ENCODE measurements at regions not wholly inside any gene's neighbourhood (a gene's known extent, or its start where the extent isn't known, plus 50 kb on each side); places are given as distances from the start of the nearest gene placed in this dataset.
A peak's percentile ranks its signal among the peaks of the same experiment; 100 is the strongest.

DNA sequence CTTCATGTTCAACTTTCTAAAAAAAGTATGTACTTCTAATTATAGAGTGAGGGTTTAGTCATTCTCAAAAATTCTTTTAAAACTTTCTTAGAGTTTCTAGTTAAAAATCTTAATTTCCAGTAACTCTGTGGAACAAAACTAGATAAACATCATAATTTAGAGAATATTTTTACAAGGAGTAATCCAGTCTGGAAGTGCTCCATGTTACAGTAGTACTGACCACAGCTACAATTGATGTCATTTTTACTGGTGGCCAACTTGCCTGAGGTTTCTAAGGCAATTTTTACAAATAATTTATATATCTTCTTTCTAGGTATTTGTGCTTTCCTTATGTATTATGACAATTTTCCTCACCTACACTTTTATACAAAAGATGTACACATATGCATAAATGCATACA lies 490.4 kb downstream of the CENPC start:
- Mint-ChIP-seq H3K27ac (ENCODE audit: low read depth, unreplicated experiment) (no peak overlapping the region), H3K9me3 (ENCODE audit: unreplicated experiment) (no peaks in the 10 kb centered on the region), H3K27me3 (ENCODE audit: insufficient read depth, unreplicated experiment) (no peaks in the 10 kb centered on the region), H3K4me1 (ENCODE audit: insufficient read depth, unreplicated experiment) (peaks cover 8% of the 10 kb centered on the region), H3K4me3 (ENCODE audit: unreplicated experiment) (no peak overlapping the region), H3K36me3 (ENCODE audit: insufficient read depth, unreplicated experiment) (no peaks in the 10 kb centered on the region)
- intact Hi-C loops (cut with micrococcal nuclease), result no loop called here
- no peak for TF ChIP-seq CTCF (IDR thresholded peaks at IDR 0.05; ENCODE audit: unreplicated experiment)
- BruUV-seq (replicated peaks), result no TSS peak
- no peak for DNase-seq (ENCODE audit: unreplicated experiment)
- POLR2A ChIA-PET, result no interaction called here
- CTCF ChIA-PET, result no interaction called here

DNA sequence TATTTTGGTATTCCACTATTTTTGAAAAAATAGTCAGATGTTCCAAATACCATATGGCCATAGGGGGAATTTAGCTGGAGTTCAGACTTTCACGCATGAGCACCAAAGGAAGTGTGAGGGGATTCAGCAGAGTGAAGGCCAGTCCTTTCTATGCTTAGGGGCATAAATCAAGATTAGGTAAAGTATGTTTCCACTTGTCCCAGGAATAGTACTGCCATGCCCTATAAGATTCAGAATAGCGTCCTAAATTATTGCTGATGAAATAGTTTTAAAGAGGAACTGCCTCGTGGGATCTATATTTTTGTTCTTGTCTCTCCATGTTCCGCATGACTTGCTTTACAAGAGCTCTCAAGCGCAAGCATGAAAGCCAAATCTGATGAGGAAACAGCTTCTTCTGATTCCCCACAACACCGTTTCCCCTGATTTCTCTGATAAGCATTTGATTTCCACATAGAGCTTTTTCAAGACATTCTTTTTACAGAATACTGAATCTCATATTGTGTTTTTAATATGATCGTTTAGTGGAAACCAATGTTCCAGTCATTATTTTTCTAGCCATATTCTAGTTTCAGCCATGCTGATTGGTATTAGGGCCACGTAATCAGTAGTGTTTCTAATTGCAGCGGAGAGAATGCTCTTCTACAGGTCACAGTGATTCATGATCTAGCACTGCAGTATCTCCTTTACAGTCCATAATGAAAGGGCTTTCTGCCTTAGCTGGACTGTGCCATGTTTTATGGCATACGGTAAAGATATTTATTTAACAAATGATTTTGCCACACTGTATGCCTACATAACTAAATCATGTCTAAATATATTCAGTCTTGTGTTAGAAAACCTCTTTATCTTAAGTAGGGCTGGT lies 492.3 kb downstream of the CENPC start:
- Mint-ChIP-seq H3K27me3 (ENCODE audit: insufficient read depth, unreplicated experiment) (no peaks in the 10 kb centered on the region), H3K27ac (ENCODE audit: low read depth, unreplicated experiment) (no peak overlapping the region), H3K36me3 (ENCODE audit: insufficient read depth, unreplicated experiment) (no peaks in the 10 kb centered on the region), H3K4me1 (ENCODE audit: insufficient read depth, unreplicated experiment) (peaks cover 8% of the 10 kb centered on the region), H3K9me3 (ENCODE audit: unreplicated experiment) (no peaks in the 10 kb centered on the region), H3K4me3 (ENCODE audit: unreplicated experiment) (no peak overlapping the region)
- ChIA-PET POLR2A (no interaction called here), CTCF (interaction anchor here (0.5 to 1.0 kb wide), 2 partner anchors 16 to 70 kb away, joined by 4 to 5 read pairs; no protein-coding TSS in a partner anchor)
- no peak for DNase-seq (ENCODE audit: unreplicated experiment)
- no peak for TF ChIP-seq CTCF (IDR thresholded peaks at IDR 0.05; ENCODE audit: unreplicated experiment)
- BruUV-seq (replicated peaks), result no TSS peak
- intact Hi-C loops (cut with micrococcal nuclease), result no loop called here

- Mint-ChIP-seq H3K27me3 (ENCODE audit: insufficient read depth, unreplicated experiment) (no peaks in the 10 kb centered on the region), H3K27ac (ENCODE audit: low read depth, unreplicated experiment) (peak overlapping the region; percentile 25), H3K4me3 (ENCODE audit: unreplicated experiment) (no peak overlapping the region), H3K36me3 (ENCODE audit: insufficient read depth, unreplicated experiment) (no peaks in the 10 kb centered on the region), H3K9me3 (ENCODE audit: unreplicated experiment) (no peaks in the 10 kb centered on the region), H3K4me1 (ENCODE audit: insufficient read depth, unreplicated experiment) (peaks cover 8% of the 10 kb centered on the region)
- intact Hi-C loops (cut with micrococcal nuclease), result no loop called here
- BruUV-seq (replicated peaks), result no TSS peak
- DNase-seq (ENCODE audit: unreplicated experiment), result no peak
- ChIA-PET CTCF (interaction anchor here (1.5 kb wide), 1 partner anchor 13 kb away, joined by 3 read pairs; no protein-coding TSS in a partner anchor), POLR2A (no interaction called here)
- TF ChIP-seq CTCF (IDR thresholded peaks at IDR 0.05; ENCODE audit: unreplicated experiment), result no peak
These were observed 494.1 kb downstream of the CENPC start for GRCh38 chr4:67051000-67051789.

- CTCF ChIA-PET, result no interaction called here
- POLR2A ChIA-PET, result interaction anchor here (1.4 kb wide), 1 partner anchor 13 kb away, joined by 5 read pairs; no protein-coding TSS in a partner anchor
- Mint-ChIP-seq H3K4me3 (ENCODE audit: unreplicated experiment) (no peak overlapping the region), H3K27ac (ENCODE audit: low read depth, unreplicated experiment) (no peak overlapping the region), H3K36me3 (ENCODE audit: insufficient read depth, unreplicated experiment) (no peaks in the 10 kb centered on the region), H3K4me1 (ENCODE audit: insufficient read depth, unreplicated experiment) (peaks cover 8% of the 10 kb centered on the region), H3K9me3 (ENCODE audit: unreplicated experiment) (no peaks in the 10 kb centered on the region), H3K27me3 (ENCODE audit: insufficient read depth, unreplicated experiment) (no peaks in the 10 kb centered on the region)
- DNase-seq (ENCODE audit: unreplicated experiment), result no peak
- TF ChIP-seq CTCF (IDR thresholded peaks at IDR 0.05; ENCODE audit: unreplicated experiment), result no peak
- BruUV-seq (replicated peaks), result no TSS peak
- intact Hi-C loops (cut with micrococcal nuclease), result no loop called here
These were observed 495.9 kb downstream of the CENPC start for GRCh38 chr4:67049446-67049845.
